GM12878 (cell line): ENCODE measurements at regions not wholly inside any gene's neighbourhood (a gene's known extent, or its start where the extent isn't known, plus 50 kb on each side); places are given as distances from the start of the nearest gene placed in this dataset.

ENCODE experiments used
- EED ChIP-seq: sonication (generic); IDR thresholded peaks from 2 replicates; pipeline ENCODE4 v1.6.1; 2016; ENCODE audit warnings: antibody characterized with exemption, low read depth
- GABPA ChIP-seq: IDR thresholded peaks from 2 replicates; pipeline ENCODE4 v1.6.1; 2014; ENCODE audit warnings: antibody characterized with exemption, low read depth, mild to moderate bottlenecking, inconsistent platforms
- IKZF1 ChIP-seq: fragments of 450-650 bp; conservative IDR thresholded peaks from 2 replicates; pipeline ENCODE4 v1.6.1; 2017; ENCODE audit warnings: antibody characterized with exemption, mild to moderate bottlenecking
- PKNOX1 ChIP-seq: fragments of 450-650 bp; IDR thresholded peaks from 2 replicates; pipeline ENCODE4 v1.6.1; 2016; ENCODE audit warnings: mild to moderate bottlenecking
- PRDM15 ChIP-seq: fragments of 450-650 bp; formaldehyde crosslinking; IDR thresholded peaks from 2 replicates; pipeline ENCODE4 v1.4.0; 2020; ENCODE audit warnings: mild to moderate bottlenecking, moderate library complexity
- RAD21 ChIP-seq: IDR thresholded peaks from 2 replicates; pipeline ENCODE4 v1.6.1; 2011; ENCODE audit warnings: mild to moderate bottlenecking, low read depth, low read length, moderate library complexity; ENCODE audit not compliant: insufficient read depth
- USF1 ChIP-seq: IDR thresholded peaks from 2 replicates; pipeline ENCODE4 v1.6.1; 2011; ENCODE audit warnings: borderline replicate concordance, low read depth, mild to moderate bottlenecking, moderate library complexity, mixed read lengths, low read length; ENCODE audit not compliant: insufficient read depth; ENCODE audit errors: extremely low read length
- YBX1 ChIP-seq: fragments of 450-650 bp; IDR thresholded peaks from 2 replicates; pipeline ENCODE4 v1.6.1; 2016; ENCODE audit warnings: antibody characterized with exemption
- ZNF217 ChIP-seq: fragments of 450-650 bp; IDR thresholded peaks from 2 replicates; pipeline ENCODE4 v1.6.1; 2017; ENCODE audit warnings: antibody characterized with exemption, mild to moderate bottlenecking

- TF ChIP-seq PRDM15 (CRISPR knock-in tag): no peak
- no peak for TF ChIP-seq YBX1
- no peak for TF ChIP-seq GABPA
- no peak for TF ChIP-seq ZNF217
- TF ChIP-seq IKZF1: no peak
- no peak for TF ChIP-seq RAD21
- no peak for TF ChIP-seq PKNOX1
- no peak for TF ChIP-seq EED
- TF ChIP-seq USF1: no peak
These were observed 148.6 kb upstream of the LEF1 start (continued) for GRCh38 chr4:108317377-108317776.
